MM.1S (cell line): ENCODE measurements at regions not wholly inside any gene's neighbourhood (a gene's known extent, or its start where the extent isn't known, plus 50 kb on each side); places are given as distances from the start of the nearest gene placed in this dataset.

Experiments used
- CTCF ChIP-seq: fragments of 300-600 bp; sonication (generic); IDR thresholded peaks from 2 replicates; pipeline ENCODE4 v1.5.1; 2016; ENCODE audit warnings: antibody characterized with exemption, low read length, mixed read lengths
- EZH2 ChIP-seq: fragments of 300-600 bp; sonication (generic); optimal IDR thresholded peaks from 2 replicates; pipeline ENCODE3; 2017; ENCODE audit warnings: low read depth, mild to moderate bottlenecking, antibody characterized with exemption, low read length, mixed read lengths

- TF ChIP-seq CTCF (no peak), EZH2 (no peak)
Measured at GRCh38 chr21:16583556-16583955, 853.8 kb downstream of the USP25 start.
